SH-SY5Y (cell line): ENCODE measurements at regions not wholly inside any gene's neighbourhood (a gene's known extent, or its start where the extent isn't known, plus 50 kb on each side); places are given as distances from the start of the nearest gene placed in this dataset.

Source experiments
- GATA2 ChIP-seq: IDR thresholded peaks from 2 replicates; pipeline ENCODE4 v1.6.1; 2011; ENCODE audit warnings: mild to moderate bottlenecking, low read depth, low read length
- GATA3 ChIP-seq: IDR thresholded peaks from 2 replicates; pipeline ENCODE4 v1.6.1; 2011; ENCODE audit warnings: low read depth, mild to moderate bottlenecking, low read length, moderate library complexity

DNA sequence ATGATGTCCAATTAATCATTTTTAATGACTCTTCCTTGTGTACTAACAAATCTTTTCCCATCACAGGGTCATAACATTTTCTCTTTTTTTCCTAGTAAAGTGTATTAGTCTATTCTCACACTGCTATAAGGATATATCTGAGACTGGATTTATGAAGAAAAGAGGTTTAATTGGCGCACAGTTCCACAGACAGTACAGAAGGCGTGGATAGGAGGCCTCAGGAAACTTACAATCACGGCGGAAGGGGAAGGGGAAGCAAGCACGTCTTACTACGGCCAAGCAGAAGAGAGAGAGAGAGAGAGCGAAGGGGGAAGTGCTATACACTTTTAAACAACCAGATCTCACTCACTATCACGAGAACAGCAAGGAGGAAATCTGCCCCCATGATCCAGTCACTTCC, 359.4 kb upstream of the NFE2L3 start:
- no peak for TF ChIP-seq GATA3
- no peak for TF ChIP-seq GATA2
